ENCODE measurements at regions not wholly inside any gene's neighbourhood (a gene's known extent, or its start where the extent isn't known, plus 50 kb on each side); places are given as distances from the start of the nearest gene placed in this dataset.

DNA sequence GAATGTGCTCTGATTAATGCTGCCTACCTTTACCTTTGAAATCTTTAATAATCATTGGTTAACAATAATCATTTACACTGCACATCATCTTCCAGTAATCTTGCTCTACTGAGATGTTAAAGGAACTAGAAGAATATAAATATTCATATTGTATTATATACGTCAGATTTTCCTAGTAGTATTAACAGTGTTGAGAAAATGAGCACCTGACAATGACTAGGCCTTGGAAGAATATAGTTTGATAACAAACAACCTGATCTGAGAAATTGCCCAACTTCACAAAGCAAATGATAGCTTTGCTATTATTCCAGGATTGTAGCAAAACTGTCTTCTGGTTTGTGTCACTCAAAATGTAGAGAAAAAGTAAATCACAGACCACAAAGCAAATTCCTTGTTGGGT lies 467.1 kb downstream of the NOVA1 start:
- WGBS: 94% methylated on average over 1 of the region's 1 CpG
- no peak for DNase-seq (ENCODE audit: low read depth in 6 of 9, low spot score in 9 of 9)

DNA sequence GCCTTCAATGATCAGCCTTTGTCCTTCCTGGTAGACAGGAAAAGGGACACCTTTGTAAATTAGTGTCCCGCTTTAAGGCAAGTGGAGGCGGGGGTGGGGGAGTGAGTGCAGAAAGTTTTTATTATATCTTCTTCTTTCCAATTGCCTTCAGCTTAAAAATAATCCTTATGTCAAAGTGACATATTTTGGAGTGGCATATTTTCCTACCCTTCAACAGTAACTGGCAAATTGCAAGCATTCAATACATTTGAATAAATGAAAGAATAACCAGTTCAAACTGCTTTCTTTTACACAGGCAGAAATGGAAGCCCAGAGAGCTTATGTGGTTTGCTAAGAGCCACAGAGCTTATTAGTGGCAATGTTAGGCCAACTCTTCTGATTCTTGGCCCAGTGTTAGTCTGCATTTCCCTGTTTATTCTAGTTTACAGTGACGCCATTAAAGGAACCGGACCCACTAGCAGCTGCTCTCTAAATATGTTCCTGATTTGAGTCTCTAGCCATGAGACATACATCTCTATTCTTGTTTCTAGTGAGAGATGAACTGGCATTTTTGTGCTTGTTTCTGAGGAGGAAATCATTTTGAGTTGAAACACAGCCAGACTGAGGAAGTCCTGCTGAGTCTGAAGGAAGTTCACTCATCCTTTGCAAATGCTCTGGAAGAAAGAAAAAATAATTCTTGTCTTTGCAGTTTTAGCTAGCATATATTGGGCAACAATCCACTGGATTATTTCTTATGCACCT lies 468.7 kb downstream of the NOVA1 start:
- H3K27ac ChIP-seq (ENCODE audit: low read depth in 1 of 2, low read length in 1 of 2): no peak overlapping the region
- H3K4me3 ChIP-seq (ENCODE audit: low read length in 2 of 2): no peak overlapping the region
- H3K36me3 ChIP-seq (ENCODE audit: control insufficient read depth in 2 of 2, insufficient read depth in 2 of 2, low read length in 1 of 2): no peaks in the 10 kb centered on the region
- 52% methylated on average over 4 of the region's 4 CpGs for WGBS
- no peaks in the 10 kb centered on the region for H3K9me3 ChIP-seq (ENCODE audit: control insufficient read depth in 2 of 2, insufficient read depth in 1 of 2, low read length in 1 of 2)
- DNase-seq (ENCODE audit: low read depth in 6 of 9, low spot score in 9 of 9): no peak
- no peaks in the 10 kb centered on the region for H3K4me1 ChIP-seq (ENCODE audit: control insufficient read depth in 2 of 2, insufficient read depth in 2 of 2, low read length in 2 of 2)
- H3K27me3 ChIP-seq (ENCODE audit: control insufficient read depth in 2 of 2, insufficient read depth in 1 of 2, low read length in 1 of 2): no peaks in the 10 kb centered on the region

More for the DNA sequence above, 467.1 kb downstream of the NOVA1 start:
- Histone ChIP-seq H3K4me1 (ENCODE audit: control insufficient read depth in 2 of 2, insufficient read depth in 2 of 2, low read length in 2 of 2) (no peaks in the 10 kb centered on the region), H3K36me3 (ENCODE audit: control insufficient read depth in 2 of 2, insufficient read depth in 2 of 2, low read length in 1 of 2) (no peaks in the 10 kb centered on the region), H3K9me3 (ENCODE audit: control insufficient read depth in 2 of 2, insufficient read depth in 1 of 2, low read length in 1 of 2) (no peaks in the 10 kb centered on the region), H3K4me3 (ENCODE audit: low read length in 2 of 2) (no peak overlapping the region), H3K27ac (ENCODE audit: low read depth in 1 of 2, low read length in 1 of 2) (no peak overlapping the region), H3K27me3 (ENCODE audit: control insufficient read depth in 2 of 2, insufficient read depth in 1 of 2, low read length in 1 of 2) (no peaks in the 10 kb centered on the region)

DNA sequence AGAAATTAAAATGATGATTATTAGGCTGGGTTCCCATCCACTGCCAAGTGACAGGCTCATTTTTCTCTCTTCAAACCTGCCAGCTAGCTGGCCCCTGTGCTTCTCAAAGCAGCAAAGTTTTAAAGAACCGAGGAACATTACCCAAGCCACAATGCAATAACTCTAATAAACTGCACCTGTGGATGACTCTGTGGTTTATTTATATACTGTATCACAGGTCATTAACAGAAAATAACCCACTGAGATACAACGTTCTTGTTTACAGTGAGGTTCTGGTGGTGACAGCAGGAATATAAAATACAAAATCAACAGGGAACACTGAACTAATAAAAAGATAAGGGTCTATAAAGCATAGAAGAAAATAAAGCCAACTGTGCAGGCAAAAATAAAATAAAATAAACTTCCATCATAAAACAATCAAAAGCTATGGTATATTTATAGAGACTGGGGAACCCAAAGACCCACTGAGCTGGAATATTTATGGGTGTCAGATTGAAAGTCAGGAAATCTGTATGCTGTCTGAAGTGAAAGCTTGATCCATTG lies 472.9 kb downstream of the NOVA1 start:
- Histone ChIP-seq H3K36me3 (ENCODE audit: control insufficient read depth in 2 of 2, insufficient read depth in 2 of 2, low read length in 1 of 2) (no peaks in the 10 kb centered on the region), H3K27me3 (ENCODE audit: control insufficient read depth in 2 of 2, insufficient read depth in 1 of 2, low read length in 1 of 2) (no peaks in the 10 kb centered on the region), H3K4me1 (ENCODE audit: control insufficient read depth in 2 of 2, insufficient read depth in 2 of 2, low read length in 2 of 2) (no peaks in the 10 kb centered on the region), H3K4me3 (ENCODE audit: low read length in 2 of 2) (no peak overlapping the region), H3K27ac (ENCODE audit: low read depth in 1 of 2, low read length in 1 of 2) (no peak overlapping the region), H3K9me3 (ENCODE audit: control insufficient read depth in 2 of 2, insufficient read depth in 1 of 2, low read length in 1 of 2) (no peaks in the 10 kb centered on the region)
- WGBS: 85% methylated on average over 2 of the region's 2 CpGs
- DNase-seq (ENCODE audit: low read depth in 6 of 9, low spot score in 9 of 9): no peak

DNA sequence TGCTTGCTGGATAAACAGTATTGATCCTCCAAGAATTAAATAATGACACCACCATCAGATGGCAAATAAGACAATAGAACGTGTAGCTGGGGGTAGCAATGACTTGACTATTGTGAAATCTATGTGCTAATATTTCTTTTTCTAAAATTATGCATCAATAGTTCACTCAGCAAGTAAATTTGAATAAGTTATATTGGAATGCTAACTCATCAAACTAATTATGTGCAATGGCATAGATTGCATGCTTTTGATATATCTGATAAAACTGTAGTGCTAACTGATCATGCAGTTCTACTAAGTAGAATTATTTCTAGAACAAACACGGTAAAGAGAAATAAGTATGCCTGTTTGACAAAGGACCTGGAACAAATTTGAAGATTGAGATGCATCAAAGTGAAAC lies 474.4 kb downstream of the NOVA1 start:
- 81% methylated on average over 2 of the region's 2 CpGs for WGBS
- Histone ChIP-seq H3K9me3 (ENCODE audit: control insufficient read depth in 2 of 2, insufficient read depth in 1 of 2, low read length in 1 of 2) (no peaks in the 10 kb centered on the region), H3K36me3 (ENCODE audit: control insufficient read depth in 2 of 2, insufficient read depth in 2 of 2, low read length in 1 of 2) (no peaks in the 10 kb centered on the region), H3K27me3 (ENCODE audit: control insufficient read depth in 2 of 2, insufficient read depth in 1 of 2, low read length in 1 of 2) (no peaks in the 10 kb centered on the region), H3K4me1 (ENCODE audit: control insufficient read depth in 2 of 2, insufficient read depth in 2 of 2, low read length in 2 of 2) (no peaks in the 10 kb centered on the region), H3K4me3 (ENCODE audit: low read length in 2 of 2) (no peak overlapping the region), H3K27ac (ENCODE audit: low read depth in 1 of 2, low read length in 1 of 2) (no peak overlapping the region)
- DNase-seq (ENCODE audit: low read depth in 6 of 9, low spot score in 9 of 9): no peak

DNA sequence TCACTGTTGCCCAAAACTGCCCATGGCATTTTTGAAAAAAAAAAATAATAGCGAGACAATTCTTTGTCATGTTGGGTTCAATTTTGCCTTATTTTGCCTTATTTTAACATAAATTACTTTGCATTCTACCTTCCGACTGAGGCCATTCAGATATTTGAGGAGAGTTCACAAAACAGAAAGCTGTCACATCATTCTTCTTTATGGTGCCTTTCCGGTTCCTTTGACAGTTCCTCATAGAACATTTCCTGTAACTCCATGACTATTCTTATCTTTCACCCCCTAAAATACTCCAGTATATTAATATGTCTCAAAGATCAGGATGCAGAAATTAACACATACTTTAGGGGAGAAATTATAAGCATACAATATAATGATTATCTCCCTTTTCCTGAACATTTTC lies 476.7 kb downstream of the NOVA1 start:
- no peaks in the 10 kb centered on the region for H3K27me3 ChIP-seq (ENCODE audit: control insufficient read depth in 2 of 2, insufficient read depth in 1 of 2, low read length in 1 of 2)
- WGBS: 25% methylated on average over 3 of the region's 3 CpGs
- no peak overlapping the region for H3K27ac ChIP-seq (ENCODE audit: low read depth in 1 of 2, low read length in 1 of 2)
- no peaks in the 10 kb centered on the region for H3K9me3 ChIP-seq (ENCODE audit: control insufficient read depth in 2 of 2, insufficient read depth in 1 of 2, low read length in 1 of 2)
- no peak overlapping the region for H3K4me3 ChIP-seq (ENCODE audit: low read length in 2 of 2)
- no peaks in the 10 kb centered on the region for H3K36me3 ChIP-seq (ENCODE audit: control insufficient read depth in 2 of 2, insufficient read depth in 2 of 2, low read length in 1 of 2)
- no peaks in the 10 kb centered on the region for H3K4me1 ChIP-seq (ENCODE audit: control insufficient read depth in 2 of 2, insufficient read depth in 2 of 2, low read length in 2 of 2)
- DNase-seq (ENCODE audit: low read depth in 6 of 9, low spot score in 9 of 9): no peak

DNA sequence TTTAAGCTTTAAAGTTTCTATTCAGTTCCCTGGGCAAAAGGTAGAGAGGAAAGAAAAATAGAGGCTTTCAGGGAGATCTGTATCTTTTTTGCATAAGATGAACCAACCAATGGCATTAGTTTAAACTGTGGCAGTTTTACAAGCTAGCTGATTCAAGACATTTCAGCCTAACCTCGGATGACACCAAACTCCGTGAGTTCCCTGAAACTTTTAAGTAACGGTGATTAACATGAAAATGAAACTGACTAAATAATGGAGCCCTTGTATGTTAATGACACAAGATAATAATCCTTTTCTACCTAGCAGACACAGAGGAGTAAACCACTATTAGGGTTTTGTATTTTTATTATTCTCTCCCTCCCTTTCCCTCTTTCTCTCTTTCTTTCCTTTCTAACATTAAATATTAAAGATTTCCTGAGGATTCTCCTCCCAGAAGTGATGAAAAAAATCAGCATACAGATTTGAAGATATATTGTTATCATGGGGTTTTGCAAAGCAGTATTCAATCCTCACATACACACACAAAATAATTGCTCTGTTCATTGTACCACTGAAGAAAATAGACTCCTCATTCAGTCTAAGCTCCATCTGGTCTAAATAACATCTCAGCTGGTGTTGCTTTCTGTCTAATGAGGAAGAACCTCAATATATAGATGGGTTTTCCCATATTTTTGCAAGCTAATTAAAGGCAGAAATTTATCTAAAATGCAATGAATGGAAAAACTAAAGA lies 483.8 kb downstream of the NOVA1 start:
- Histone ChIP-seq H3K4me3 (ENCODE audit: low read length in 2 of 2) (no peak overlapping the region), H3K9me3 (ENCODE audit: control insufficient read depth in 2 of 2, insufficient read depth in 1 of 2, low read length in 1 of 2) (no peaks in the 10 kb centered on the region), H3K27ac (ENCODE audit: low read depth in 1 of 2, low read length in 1 of 2) (no peak overlapping the region), H3K4me1 (ENCODE audit: control insufficient read depth in 2 of 2, insufficient read depth in 2 of 2, low read length in 2 of 2) (no peaks in the 10 kb centered on the region), H3K27me3 (ENCODE audit: control insufficient read depth in 2 of 2, insufficient read depth in 1 of 2, low read length in 1 of 2) (no peaks in the 10 kb centered on the region), H3K36me3 (ENCODE audit: control insufficient read depth in 2 of 2, insufficient read depth in 2 of 2, low read length in 1 of 2) (no peaks in the 10 kb centered on the region)
- no peak for DNase-seq (ENCODE audit: low read depth in 6 of 9, low spot score in 9 of 9)
- WGBS: 78% methylated on average over 3 of the region's 3 CpGs

DNA sequence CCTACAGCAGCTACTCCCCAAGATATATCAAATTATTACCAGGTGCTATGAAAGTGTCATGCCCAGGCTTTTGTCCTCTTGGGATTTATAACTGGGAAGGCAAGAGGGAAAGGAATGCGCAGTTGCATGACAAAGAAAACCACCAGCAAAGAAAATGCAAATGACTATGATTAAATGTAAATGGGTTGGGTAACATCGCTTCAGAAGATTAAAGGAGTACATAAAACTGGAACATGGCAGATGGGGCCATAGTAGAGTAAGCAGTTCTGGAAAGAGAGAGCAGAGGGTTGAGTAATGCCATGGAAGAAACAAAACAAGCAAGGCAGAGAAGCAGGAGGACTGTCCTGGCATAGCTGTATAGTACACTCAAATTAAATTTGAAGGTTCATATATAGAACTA lies 493.1 kb downstream of the NOVA1 start:
- Histone ChIP-seq H3K36me3 (ENCODE audit: control insufficient read depth in 2 of 2, insufficient read depth in 2 of 2, low read length in 1 of 2) (no peaks in the 10 kb centered on the region), H3K4me1 (ENCODE audit: control insufficient read depth in 2 of 2, insufficient read depth in 2 of 2, low read length in 2 of 2) (no peaks in the 10 kb centered on the region), H3K27me3 (ENCODE audit: control insufficient read depth in 2 of 2, insufficient read depth in 1 of 2, low read length in 1 of 2) (no peaks in the 10 kb centered on the region), H3K9me3 (ENCODE audit: control insufficient read depth in 2 of 2, insufficient read depth in 1 of 2, low read length in 1 of 2) (no peaks in the 10 kb centered on the region), H3K4me3 (ENCODE audit: low read length in 2 of 2) (no peak overlapping the region), H3K27ac (ENCODE audit: low read depth in 1 of 2, low read length in 1 of 2) (no peak overlapping the region)
- no peak for DNase-seq (ENCODE audit: low read depth in 6 of 9, low spot score in 9 of 9)
- 96% methylated on average over 2 of the region's 2 CpGs for WGBS

DNA sequence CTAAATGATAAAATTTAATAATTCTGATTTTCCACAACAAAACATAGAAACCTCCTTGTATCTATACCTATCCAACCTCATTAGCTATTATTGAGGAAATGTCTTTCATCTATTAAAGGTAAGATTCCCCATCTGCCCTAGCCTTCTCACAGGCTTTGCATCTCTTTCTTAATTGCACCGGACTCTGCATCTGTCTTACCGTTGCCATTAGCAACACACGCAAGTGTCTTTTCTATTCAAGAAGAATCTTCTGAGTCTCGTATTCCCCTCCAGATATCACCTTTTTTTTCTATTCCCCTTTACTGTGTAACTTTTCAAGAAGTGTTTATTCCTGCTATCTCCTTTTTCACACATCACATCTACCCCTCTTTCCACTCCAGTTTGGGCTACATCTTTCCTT lies 500.0 kb downstream of the NOVA1 start:
- H3K27ac ChIP-seq (ENCODE audit: low read depth in 1 of 2, low read length in 1 of 2): no peak overlapping the region
- H3K9me3 ChIP-seq (ENCODE audit: control insufficient read depth in 2 of 2, insufficient read depth in 1 of 2, low read length in 1 of 2): no peaks in the 10 kb centered on the region
- H3K27me3 ChIP-seq (ENCODE audit: control insufficient read depth in 2 of 2, insufficient read depth in 1 of 2, low read length in 1 of 2): no peaks in the 10 kb centered on the region
- H3K36me3 ChIP-seq (ENCODE audit: control insufficient read depth in 2 of 2, insufficient read depth in 2 of 2, low read length in 1 of 2): no peaks in the 10 kb centered on the region
- H3K4me1 ChIP-seq (ENCODE audit: control insufficient read depth in 2 of 2, insufficient read depth in 2 of 2, low read length in 2 of 2): no peaks in the 10 kb centered on the region
- DNase-seq (ENCODE audit: low read depth in 6 of 9, low spot score in 9 of 9): no peak
- 82% methylated on average over 4 of the region's 4 CpGs for WGBS
- no peak overlapping the region for H3K4me3 ChIP-seq (ENCODE audit: low read length in 2 of 2)

DNA sequence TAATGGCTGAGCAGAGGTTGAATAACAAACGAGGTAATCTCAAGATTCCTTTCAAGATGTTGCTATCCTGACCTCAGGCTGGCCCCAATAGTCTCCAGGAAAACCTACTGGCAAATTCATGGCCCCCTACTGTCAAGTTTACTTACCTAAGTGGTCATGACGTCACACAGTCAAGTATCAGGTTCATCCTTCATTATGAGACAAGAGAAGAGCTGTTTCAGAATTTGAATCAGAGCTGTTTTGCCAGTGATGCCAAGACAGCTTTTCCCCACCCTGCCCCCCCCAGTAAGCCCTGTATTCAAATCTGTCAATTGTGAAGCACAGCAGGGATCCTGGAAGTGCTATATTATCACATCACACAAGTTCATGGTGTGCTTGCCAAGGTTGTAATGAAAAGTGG lies 509.6 kb downstream of the NOVA1 start:
- 73% methylated on average over 2 of the region's 2 CpGs for WGBS
- H3K27me3 ChIP-seq (ENCODE audit: control insufficient read depth in 2 of 2, insufficient read depth in 1 of 2, low read length in 1 of 2): no peaks in the 10 kb centered on the region
- DNase-seq (ENCODE audit: low read depth in 6 of 9, low spot score in 9 of 9): no peak
- no peaks in the 10 kb centered on the region for H3K4me1 ChIP-seq (ENCODE audit: control insufficient read depth in 2 of 2, insufficient read depth in 2 of 2, low read length in 2 of 2)
- H3K9me3 ChIP-seq (ENCODE audit: control insufficient read depth in 2 of 2, insufficient read depth in 1 of 2, low read length in 1 of 2): no peaks in the 10 kb centered on the region
- H3K36me3 ChIP-seq (ENCODE audit: control insufficient read depth in 2 of 2, insufficient read depth in 2 of 2, low read length in 1 of 2): no peaks in the 10 kb centered on the region
- H3K4me3 ChIP-seq (ENCODE audit: low read length in 2 of 2): no peak overlapping the region
- H3K27ac ChIP-seq (ENCODE audit: low read depth in 1 of 2, low read length in 1 of 2): no peak overlapping the region
